Vagina (tissue), 2 donors: ENCODE measurements at regions not wholly inside any gene's neighbourhood (a gene's known extent, or its start where the extent isn't known, plus 50 kb on each side); places are given as distances from the start of the nearest gene placed in this dataset.

Experiments used
- DNase-seq, 2 donors: peaks; one replicate each; pipeline ENCODE4 v3.0.0-alpha.2; 2017; ENCODE audit errors: extremely low spot score in 2 of 2
- H3K27ac ChIP-seq: fragments of 200-600 bp; sonication (generic); one replicate; pipeline ENCODE4 v1.5.1; 2019
- H3K27me3 ChIP-seq: fragments of 200-600 bp; sonication (generic); one replicate; pipeline ENCODE4 v1.5.1; 2019
- H3K36me3 ChIP-seq, 2 donors: fragments of 200-600 bp; sonication (generic); one replicate each; pipeline ENCODE4 v1.5.1; 2017 to 2019
- H3K4me1 ChIP-seq: fragments of 200-600 bp; sonication (generic); one replicate; pipeline ENCODE4 v1.5.1; 2019
- H3K4me3 ChIP-seq, 2 donors: fragments of 200-600 bp; sonication (generic); 1 replicate in 1 of 2; 2 replicates in 1 of 2; pipeline ENCODE4 v1.5.1; 2016 to 2019
- H3K9me3 ChIP-seq: fragments of 200-600 bp; sonication (generic); one replicate; pipeline ENCODE4 v1.5.1; 2019
- CTCF ChIP-seq, 3 experiments: fragments of 450-650 bp in 2 of 3; fragments of 200-600 bp in 1 of 3; sonication (generic) in 1 of 3; IDR thresholded peaks; one replicate each; pipeline ENCODE4 v1.5.1; 2017 to 2019; ENCODE audit warnings: antibody characterized with exemption in 3 of 3, mild to moderate bottlenecking in 2 of 3, moderate library complexity in 2 of 3
- POLR2A ChIP-seq, 2 donors: fragments of 450-650 bp; IDR thresholded peaks; one replicate each; pipeline ENCODE4 v1.6.1; 2017; ENCODE audit warnings: antibody characterized with exemption in 2 of 2, mild to moderate bottlenecking in 2 of 2, moderate library complexity in 2 of 2
- POLR2AphosphoS5 ChIP-seq, 2 donors: sonication (generic); formaldehyde crosslinking; IDR thresholded peaks; one replicate each; pipeline ENCODE4 v1.9.0; 2017; ENCODE audit warnings: antibody characterized with exemption in 2 of 2, mild to moderate bottlenecking in 2 of 2, low read depth in 1 of 2; ENCODE audit not compliant: insufficient read depth in 1 of 2
- intact Hi-C: fragments of 100-400 bp; cut with DNase I; formaldehyde crosslinking; loops from one replicate; pipeline ENCODE4 v1.15.1; 2023

DNA sequence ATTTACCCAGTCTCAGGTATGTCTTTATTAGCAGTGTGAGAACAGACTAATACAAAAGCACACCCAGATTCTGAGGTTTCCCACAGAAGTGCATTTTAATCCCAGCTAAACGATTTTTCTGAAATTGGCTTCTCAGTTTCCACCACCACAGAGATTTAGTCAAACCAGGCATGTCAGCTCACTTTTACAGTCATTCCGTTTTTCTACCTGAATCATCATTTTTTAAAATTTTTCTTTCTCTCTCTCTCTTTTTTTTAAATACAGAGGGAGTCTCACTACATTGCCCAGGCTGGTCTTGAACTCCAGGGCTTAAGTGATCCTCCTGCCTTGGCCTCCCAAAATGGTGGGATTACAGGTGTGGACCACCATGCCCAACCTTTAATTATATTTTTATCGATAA, 389.1 kb downstream of the HAPSTR1 start:
- no peak overlapping the region for H3K4me3 ChIP-seq
- H3K27me3 ChIP-seq: no peaks in the 10 kb centered on the region
- no peaks in the 10 kb centered on the region for H3K4me1 ChIP-seq
- H3K36me3 ChIP-seq: no peaks in the 10 kb centered on the region
- no peak for DNase-seq
- TF ChIP-seq POLR2AphosphoS5 (IDR thresholded peaks at IDR 0.05; ENCODE audit: insufficient read depth in 1 of 2, low read depth in 1 of 2) (no peak), CTCF (IDR thresholded peaks at IDR 0.05) (no peak), POLR2A (IDR thresholded peaks at IDR 0.05) (no peak)
- H3K9me3 ChIP-seq: no peaks in the 10 kb centered on the region
- intact Hi-C loops: no loop called here
- no peak overlapping the region for H3K27ac ChIP-seq

DNA sequence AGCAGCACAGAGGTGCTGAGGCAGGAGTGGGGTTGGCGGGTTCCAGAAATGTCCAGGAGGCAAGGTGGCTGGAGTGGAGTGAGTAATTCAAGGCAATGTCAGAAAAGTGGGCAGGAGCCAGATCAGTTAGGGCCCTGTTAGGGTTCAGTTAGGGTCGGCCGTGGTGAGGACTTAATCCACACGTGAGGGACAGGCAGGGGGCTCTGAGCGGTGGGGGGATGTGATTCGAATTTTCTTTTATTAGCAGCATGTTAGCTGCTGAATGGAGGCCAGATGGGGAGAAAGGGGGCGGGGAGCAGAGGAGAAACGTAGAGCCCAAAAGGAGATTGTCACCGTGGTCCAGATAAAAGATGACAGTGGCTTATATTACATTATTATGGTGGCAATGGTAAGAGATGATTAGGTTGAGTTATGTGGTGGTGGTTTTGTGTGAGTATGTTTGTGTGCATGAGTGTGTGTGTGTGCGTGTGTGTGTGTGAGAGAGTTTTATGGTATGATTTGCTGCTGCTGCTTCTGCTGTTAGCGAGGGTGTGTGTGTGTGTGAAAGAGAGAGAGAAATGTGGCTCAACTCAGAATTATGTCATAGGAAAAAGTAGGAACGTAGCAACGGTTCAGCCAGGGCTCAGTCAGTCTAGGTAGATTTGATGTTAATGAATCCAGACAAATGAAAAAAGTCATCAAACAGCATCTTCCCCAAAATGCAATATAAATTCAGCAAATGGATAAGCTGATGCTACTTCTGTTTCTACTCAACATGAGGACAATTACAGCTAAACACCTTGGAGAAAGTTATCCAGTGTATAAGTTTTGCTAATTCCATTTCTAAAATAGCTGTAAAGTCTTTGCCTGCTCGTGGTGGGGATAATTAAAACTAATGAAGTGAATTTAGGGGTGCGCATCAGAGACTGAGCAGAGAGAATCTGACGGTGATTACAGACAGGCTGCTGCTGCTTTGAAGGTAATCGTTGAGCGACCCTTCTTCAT, 390.6 kb downstream of the HAPSTR1 start:
- intact Hi-C loops: no loop called here
- no peaks in the 10 kb centered on the region for H3K4me1 ChIP-seq
- no peak for TF ChIP-seq POLR2A (IDR thresholded peaks at IDR 0.05)
- TF ChIP-seq POLR2AphosphoS5 (IDR thresholded peaks at IDR 0.05; ENCODE audit: insufficient read depth in 1 of 2, low read depth in 1 of 2): no peak
- no peak for TF ChIP-seq CTCF (IDR thresholded peaks at IDR 0.05)
- no peak for DNase-seq
- no peaks in the 10 kb centered on the region for H3K9me3 ChIP-seq
- no peaks in the 10 kb centered on the region for H3K27me3 ChIP-seq
- no peaks in the 10 kb centered on the region for H3K36me3 ChIP-seq
- H3K27ac ChIP-seq: no peak overlapping the region
- H3K4me3 ChIP-seq: no peak overlapping the region

DNA sequence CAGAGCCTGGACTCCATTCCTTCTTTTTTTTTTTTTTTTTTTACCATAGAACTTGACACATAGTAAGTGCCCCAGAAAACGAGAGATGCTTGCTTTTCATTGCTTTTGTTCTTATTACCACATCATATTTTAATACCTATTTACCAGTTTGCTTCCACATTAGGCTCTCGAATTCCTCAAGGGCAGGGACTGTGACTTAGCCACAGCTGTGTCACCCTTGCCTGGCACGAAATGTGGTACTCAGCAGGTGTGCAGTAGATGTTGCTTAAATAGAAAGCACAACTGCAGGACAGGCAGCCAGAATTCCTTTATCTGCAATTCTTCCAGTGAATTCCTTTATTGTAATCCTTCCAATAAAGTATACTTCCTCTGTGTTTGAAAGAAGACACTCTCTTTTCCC, 393.0 kb downstream of the HAPSTR1 start:
- Histone ChIP-seq H3K27me3 (no peaks in the 10 kb centered on the region), H3K36me3 (no peaks in the 10 kb centered on the region), H3K9me3 (no peaks in the 10 kb centered on the region), H3K4me3 (no peak overlapping the region), H3K4me1 (no peaks in the 10 kb centered on the region), H3K27ac (no peak overlapping the region)
- no peak for DNase-seq
- intact Hi-C loops: no loop called here
- TF ChIP-seq POLR2AphosphoS5 (IDR thresholded peaks at IDR 0.05; ENCODE audit: insufficient read depth in 1 of 2, low read depth in 1 of 2) (no peak), POLR2A (IDR thresholded peaks at IDR 0.05) (no peak), CTCF (IDR thresholded peaks at IDR 0.05) (no peak)

GRCh38 chr16:9484881-9485280, 393.4 kb downstream of the HAPSTR1 start:
- H3K27me3 ChIP-seq: no peaks in the 10 kb centered on the region
- no peak overlapping the region for H3K4me3 ChIP-seq
- no peak overlapping the region for H3K27ac ChIP-seq
- no peaks in the 10 kb centered on the region for H3K36me3 ChIP-seq
- intact Hi-C loops: no loop called here
- H3K9me3 ChIP-seq: no peaks in the 10 kb centered on the region
- H3K4me1 ChIP-seq: no peaks in the 10 kb centered on the region
- TF ChIP-seq CTCF (IDR thresholded peaks at IDR 0.05) (no peak), POLR2A (IDR thresholded peaks at IDR 0.05) (no peak), POLR2AphosphoS5 (IDR thresholded peaks at IDR 0.05; ENCODE audit: insufficient read depth in 1 of 2, low read depth in 1 of 2) (no peak)
- DNase-seq: no peak

- no peak for DNase-seq
- no peak for TF ChIP-seq POLR2A (IDR thresholded peaks at IDR 0.05)
- TF ChIP-seq CTCF (IDR thresholded peaks at IDR 0.05): no peak
- TF ChIP-seq POLR2AphosphoS5 (IDR thresholded peaks at IDR 0.05; ENCODE audit: insufficient read depth in 1 of 2, low read depth in 1 of 2): no peak
Measured at GRCh38 chr16:9489835-9490467, 398.5 kb downstream of the HAPSTR1 start.

More at GRCh38 chr16:9489835-9490467, 398.5 kb downstream of the HAPSTR1 start:
- Histone ChIP-seq H3K36me3 (no peaks in the 10 kb centered on the region), H3K4me3 (no peak overlapping the region), H3K9me3 (no peaks in the 10 kb centered on the region), H3K27me3 (no peaks in the 10 kb centered on the region), H3K27ac (no peak overlapping the region), H3K4me1 (no peaks in the 10 kb centered on the region)
- intact Hi-C loops: no loop called here
